Calu3 (cell line): ENCODE measurements at regions not wholly inside any gene's neighbourhood (a gene's known extent, or its start where the extent isn't known, plus 50 kb on each side); places are given as distances from the start of the nearest gene placed in this dataset.
"Not testable (repeated sequence)": the region's sequence is repeated elsewhere in the genome, so short reads cannot be mapped to it uniquely, and the experiment has no call there.

Source experiments
- BruUV-seq: library from RNA; stranded (reverse); fragments of 400-500 nt; replicated peaks from 2 replicates; lab custom pipeline; 2021; lab: Mats Ljungman, UMichigan
- CTCF ChIA-PET: fragments of 300-600 bp; sonication (Branson Sonifier 250); formaldehyde crosslinking; loops from one replicate; lab custom pipeline; 2022; ENCODE audit warnings: antibody characterized with exemption; lab: Charles Lee
- DNase-seq: peaks from one replicate; pipeline ENCODE4 v3.0.0; 2022
- H3K27ac Mint-ChIP-seq: one replicate; pipeline ENCODE4 v1.8.0; 2022; ENCODE audit warnings: mixed read lengths; ENCODE audit not compliant: unreplicated experiment
- H3K27me3 Mint-ChIP-seq: one replicate; pipeline ENCODE4 v1.8.0; 2022; ENCODE audit warnings: mixed read lengths; ENCODE audit not compliant: unreplicated experiment
- H3K36me3 Mint-ChIP-seq: one replicate; pipeline ENCODE4 v1.8.0; 2022; ENCODE audit warnings: mild to moderate bottlenecking, moderate library complexity, mixed read lengths; ENCODE audit not compliant: insufficient read depth, unreplicated experiment
- H3K4me1 Mint-ChIP-seq: one replicate; pipeline ENCODE4 v1.8.0; 2022; ENCODE audit warnings: mild to moderate bottlenecking, low read depth, mixed read lengths; ENCODE audit not compliant: unreplicated experiment
- H3K4me3 Mint-ChIP-seq: one replicate; pipeline ENCODE4 v1.8.0; 2022; ENCODE audit warnings: mild to moderate bottlenecking, low read depth, moderate library complexity, mixed read lengths; ENCODE audit not compliant: unreplicated experiment
- H3K9me3 Mint-ChIP-seq: one replicate; pipeline ENCODE4 v1.8.0; 2022; ENCODE audit warnings: low read depth, mixed read lengths; ENCODE audit not compliant: unreplicated experiment
- CTCF ChIP-seq: fragments of 200-600 bp; IDR thresholded peaks from one replicate; pipeline ENCODE4 v1.8.0; 2022; ENCODE audit warnings: antibody characterized with exemption; ENCODE audit not compliant: unreplicated experiment
- intact Hi-C: fragments of 100-400 bp; cut with micrococcal nuclease; formaldehyde crosslinking; loops from one replicate; pipeline ENCODE4 v1.10.0; 2022; ENCODE audit not compliant: unreplicated experiment

- TF ChIP-seq CTCF, result no peak
- H3K9me3 Mint-ChIP-seq, result peaks cover 13% of the 10 kb centered on the region
- no TSS peak for BruUV-seq
- no peaks in the 10 kb centered on the region for H3K27me3 Mint-ChIP-seq
- no peak overlapping the region for H3K27ac Mint-ChIP-seq
- CTCF ChIA-PET, result no interaction called here
- intact Hi-C loops, result no loop called here
- DNase-seq, result no peak
- H3K4me3 Mint-ChIP-seq, result no peak overlapping the region
- peaks cover 8% of the 10 kb centered on the region for H3K4me1 Mint-ChIP-seq
- H3K36me3 Mint-ChIP-seq, result peaks cover 4% of the 10 kb centered on the region
Measured at GRCh38 chr14:101322223-101322622, 239.1 kb upstream of the DIO3 start.

GRCh38 chr14:101323111-101323510, 238.2 kb upstream of the DIO3 start:
- Mint-ChIP-seq H3K36me3 (peaks cover 4% of the 10 kb centered on the region), H3K4me1 (peaks cover 8% of the 10 kb centered on the region), H3K9me3 (peaks cover 13% of the 10 kb centered on the region), H3K27ac (no peak overlapping the region), H3K27me3 (no peaks in the 10 kb centered on the region), H3K4me3 (no peak overlapping the region)
- intact Hi-C loops, result no loop called here
- no peak for DNase-seq
- TF ChIP-seq CTCF, result no peak
- no TSS peak for BruUV-seq
- CTCF ChIA-PET, result no interaction called here

- BruUV-seq, H3K27ac Mint-ChIP-seq, H3K36me3 Mint-ChIP-seq, intact Hi-C loops, H3K9me3 Mint-ChIP-seq, H3K4me1 Mint-ChIP-seq, H3K27me3 Mint-ChIP-seq, H3K4me3 Mint-ChIP-seq, DNase-seq, CTCF ChIA-PET: not testable (repeated sequence)
Measured at GRCh38 chr14:101323614-101324235, 237.6 kb upstream of the DIO3 start.

GRCh38 chr14:101325319-101325718, 236.0 kb upstream of the DIO3 start:
- no peak for TF ChIP-seq CTCF
- no peak overlapping the region for H3K27ac Mint-ChIP-seq
- H3K4me1 Mint-ChIP-seq, result peaks cover 8% of the 10 kb centered on the region
- no peak overlapping the region for H3K4me3 Mint-ChIP-seq
- no peak for DNase-seq
- peaks cover 9% of the 10 kb centered on the region for H3K9me3 Mint-ChIP-seq
- peaks cover 4% of the 10 kb centered on the region for H3K36me3 Mint-ChIP-seq
- no TSS peak for BruUV-seq
- no peaks in the 10 kb centered on the region for H3K27me3 Mint-ChIP-seq
- CTCF ChIA-PET, result no interaction called here
- intact Hi-C loops, result no loop called here

- intact Hi-C loops, result no loop called here
- CTCF ChIA-PET, result no interaction called here
Measured at GRCh38 chr14:101328412-101329028, 232.8 kb upstream of the DIO3 start.

More at GRCh38 chr14:101328412-101329028, 232.8 kb upstream of the DIO3 start:
- Mint-ChIP-seq H3K4me3 (no peak overlapping the region), H3K9me3 (peaks cover 4% of the 10 kb centered on the region), H3K4me1 (peaks cover 4% of the 10 kb centered on the region), H3K36me3 (peaks cover 3% of the 10 kb centered on the region), H3K27ac (no peak overlapping the region), H3K27me3 (peaks cover 23% of the 10 kb centered on the region)
- DNase-seq, result no peak
- no peak for TF ChIP-seq CTCF
- BruUV-seq, result no TSS peak
